Endothelial cell of umbilical vein (primary cell): ENCODE measurements at regions not wholly inside any gene's neighbourhood (a gene's known extent, or its start where the extent isn't known, plus 50 kb on each side); places are given as distances from the start of the nearest gene placed in this dataset.

Experiments
- CTCF ChIP-seq, 2 donors: IDR thresholded peaks; 1 replicate in 1 of 2; 2 replicates in 1 of 2; pipeline ENCODE4 v1.5.1; 2011; ENCODE audit warnings: low read length in 2 of 2, mild to moderate bottlenecking in 2 of 2, moderate library complexity in 2 of 2, control low read depth in 1 of 2, inconsistent platforms in 1 of 2, low read depth in 1 of 2; ENCODE audit not compliant: insufficient read depth in 1 of 2; ENCODE audit errors: extremely low read depth in 1 of 2
- POLR2A ChIP-seq: IDR thresholded peaks from 2 replicates; pipeline ENCODE4 v1.6.1; 2012; ENCODE audit warnings: low read depth, mild to moderate bottlenecking, control low read depth, low read length
- POLR2AphosphoS5 ChIP-seq: IDR thresholded peaks from 2 replicates; pipeline ENCODE4 v1.6.1; 2012; ENCODE audit warnings: low read depth, mild to moderate bottlenecking, control low read depth, low read length, moderate library complexity; ENCODE audit not compliant: insufficient read depth

- TF ChIP-seq POLR2AphosphoS5 (no peak), CTCF (IDR thresholded peaks at IDR 0.05; ENCODE audit: extremely low read depth in 1 of 2, insufficient read depth in 1 of 2, low read depth in 1 of 2, low read length in 2 of 2) (peak; percentile 76 to 78), POLR2A (no peak)
Observed at GRCh38 chr22:22770280-22770871, 117.2 kb upstream of the IGLL5 start.
